ENCODE measurements at regions not wholly inside any gene's neighbourhood (a gene's known extent, or its start where the extent isn't known, plus 50 kb on each side); places are given as distances from the start of the nearest gene placed in this dataset.

DNA sequence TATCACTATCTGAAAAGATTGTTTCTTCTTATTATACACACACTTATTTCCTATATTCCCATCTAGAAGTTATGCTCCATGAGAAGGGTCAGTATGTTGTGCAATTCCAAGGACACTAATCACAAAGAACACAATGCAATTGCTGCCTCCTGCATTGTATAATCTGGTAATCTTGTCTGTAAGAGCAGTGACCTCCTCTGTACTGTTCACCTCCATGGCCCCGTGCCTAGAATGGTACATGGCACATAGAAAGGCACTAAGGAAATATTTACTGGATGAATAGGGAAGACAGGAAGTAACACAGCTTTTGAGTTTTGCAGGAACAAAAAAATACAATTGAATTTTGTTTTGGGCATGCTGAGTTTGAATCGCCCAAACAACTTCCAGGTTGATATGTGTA is 214.6 kb upstream of the SALL1 start:
- Histone ChIP-seq H3K9me3 (ENCODE audit: insufficient read depth, low read length) (no peaks in the 10 kb centered on the region), H3K27ac (ENCODE audit: low read length) (no peak overlapping the region), H3K79me2 (ENCODE audit: low read length) (no peaks in the 10 kb centered on the region), H3K36me3 (replicated peaks; ENCODE audit: low read depth, low read length) (no peaks in the 10 kb centered on the region), H3K4me1 (ENCODE audit: low read length) (no peaks in the 10 kb centered on the region), H3K4me2 (ENCODE audit: low read length) (no peak overlapping the region), H4K20me1 (ENCODE audit: insufficient read depth, low read length) (no peaks in the 10 kb centered on the region), H2AFZ (ENCODE audit: low read depth, low read length) (no peak overlapping the region), H3K27me3 (ENCODE audit: low read depth, low read length) (no peaks in the 10 kb centered on the region), H3K9ac (ENCODE audit: low read length) (no peak overlapping the region), H3K4me3 (ENCODE audit: low read length) (no peak overlapping the region)
- TF ChIP-seq CTCF (IDR thresholded peaks at IDR 0.05; ENCODE audit: low read depth, low read length) (no peak), EZH2phosphoT487 (IDR thresholded peaks at IDR 0.05; ENCODE audit: low read depth) (no peak)

DNA sequence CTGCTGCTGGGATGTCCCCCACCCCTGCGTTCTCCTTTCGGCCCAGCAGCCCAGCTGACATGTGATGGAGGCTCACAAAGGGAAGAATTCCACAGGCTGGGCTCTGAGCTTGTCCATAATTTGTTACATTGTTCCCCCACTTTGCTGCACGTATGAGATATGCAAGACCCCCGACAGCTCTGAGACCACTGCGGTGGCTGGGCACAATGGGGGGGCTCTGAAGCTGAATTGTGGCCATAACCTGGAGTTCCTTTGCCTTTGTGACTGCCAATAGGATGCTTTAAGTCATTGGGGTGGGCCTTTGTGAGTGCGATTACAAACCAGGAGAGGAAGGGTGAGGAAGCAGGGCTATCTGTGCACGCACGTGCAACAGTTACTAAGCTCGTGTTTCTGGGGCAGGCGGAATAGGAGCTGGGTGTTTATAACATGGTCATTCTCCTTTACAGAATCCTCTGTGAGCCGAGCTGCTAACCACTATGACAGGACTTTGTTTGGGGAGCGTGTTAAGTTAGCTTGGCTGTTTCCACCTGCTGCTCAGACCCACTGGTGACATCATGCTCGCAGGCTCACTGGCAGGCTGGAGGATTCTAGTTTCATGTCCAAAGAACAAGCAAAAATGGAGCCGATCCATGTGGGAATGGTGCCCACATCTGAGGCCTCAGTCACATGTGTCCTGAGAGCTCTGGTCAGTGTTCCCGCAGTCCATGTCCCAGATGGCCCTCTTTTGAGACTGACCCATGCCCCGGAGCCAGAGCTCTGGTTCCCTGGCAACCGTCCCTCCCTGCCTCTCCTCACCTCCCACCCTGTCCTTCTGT is 208.3 kb upstream of the SALL1 start:
- Histone ChIP-seq H3K9me3 (ENCODE audit: insufficient read depth, low read length) (no peaks in the 10 kb centered on the region), H3K79me2 (ENCODE audit: low read length) (no peaks in the 10 kb centered on the region), H3K27ac (ENCODE audit: low read length) (no peak overlapping the region), H3K4me2 (ENCODE audit: low read length) (no peak overlapping the region), H3K9ac (ENCODE audit: low read length) (no peak overlapping the region), H3K27me3 (ENCODE audit: low read depth, low read length) (no peaks in the 10 kb centered on the region), H3K36me3 (replicated peaks; ENCODE audit: low read depth, low read length) (no peaks in the 10 kb centered on the region), H4K20me1 (ENCODE audit: insufficient read depth, low read length) (no peaks in the 10 kb centered on the region), H2AFZ (ENCODE audit: low read depth, low read length) (no peak overlapping the region), H3K4me1 (ENCODE audit: low read length) (no peaks in the 10 kb centered on the region), H3K4me3 (ENCODE audit: low read length) (no peak overlapping the region)
- no peak for TF ChIP-seq CTCF (IDR thresholded peaks at IDR 0.05; ENCODE audit: low read depth, low read length)
- TF ChIP-seq EZH2phosphoT487 (IDR thresholded peaks at IDR 0.05; ENCODE audit: low read depth) = no peak

- no peak for TF ChIP-seq CTCF (IDR thresholded peaks at IDR 0.05; ENCODE audit: low read depth, low read length)
- TF ChIP-seq EZH2phosphoT487 (IDR thresholded peaks at IDR 0.05; ENCODE audit: low read depth) = no peak
- Histone ChIP-seq H3K4me2 (ENCODE audit: low read length) (no peak overlapping the region), H3K27ac (ENCODE audit: low read length) (no peak overlapping the region), H4K20me1 (ENCODE audit: insufficient read depth, low read length) (no peaks in the 10 kb centered on the region), H2AFZ (ENCODE audit: low read depth, low read length) (no peak overlapping the region), H3K36me3 (replicated peaks; ENCODE audit: low read depth, low read length) (no peaks in the 10 kb centered on the region), H3K4me3 (ENCODE audit: low read length) (no peak overlapping the region), H3K79me2 (ENCODE audit: low read length) (no peaks in the 10 kb centered on the region), H3K9me3 (ENCODE audit: insufficient read depth, low read length) (no peaks in the 10 kb centered on the region), H3K9ac (ENCODE audit: low read length) (no peak overlapping the region), H3K27me3 (ENCODE audit: low read depth, low read length) (no peaks in the 10 kb centered on the region), H3K4me1 (ENCODE audit: low read length) (no peaks in the 10 kb centered on the region)
Observed at GRCh38 chr16:51357839-51358238, 206.8 kb upstream of the SALL1 start.

GRCh38 chr16:51355875-51356274 is 204.8 kb upstream of the SALL1 start:
- no peaks in the 10 kb centered on the region for H4K20me1 ChIP-seq (ENCODE audit: insufficient read depth, low read length)
- H3K79me2 ChIP-seq (ENCODE audit: low read length) = no peaks in the 10 kb centered on the region
- TF ChIP-seq EZH2phosphoT487 (IDR thresholded peaks at IDR 0.05; ENCODE audit: low read depth) = no peak
- TF ChIP-seq CTCF (IDR thresholded peaks at IDR 0.05; ENCODE audit: low read depth, low read length) = no peak
- no peaks in the 10 kb centered on the region for H3K27me3 ChIP-seq (ENCODE audit: low read depth, low read length)
- no peak overlapping the region for H3K4me3 ChIP-seq (ENCODE audit: low read length)
- H3K36me3 ChIP-seq (replicated peaks; ENCODE audit: low read depth, low read length) = no peaks in the 10 kb centered on the region
- no peak overlapping the region for H3K4me2 ChIP-seq (ENCODE audit: low read length)
- H3K9me3 ChIP-seq (ENCODE audit: insufficient read depth, low read length) = no peaks in the 10 kb centered on the region
- H3K27ac ChIP-seq (ENCODE audit: low read length) = no peak overlapping the region
- H3K9ac ChIP-seq (ENCODE audit: low read length) = no peak overlapping the region
- H2AFZ ChIP-seq (ENCODE audit: low read depth, low read length) = no peak overlapping the region
- H3K4me1 ChIP-seq (ENCODE audit: low read length) = no peaks in the 10 kb centered on the region
